Loucy (cell line): ENCODE measurements at regions not wholly inside any gene's neighbourhood (a gene's known extent, or its start where the extent isn't known, plus 50 kb on each side); places are given as distances from the start of the nearest gene placed in this dataset.

Source experiments
- H2AFZ ChIP-seq: fragments of 200-600 bp; sonication (generic); 2 replicates; pipeline ENCODE4 v1.6.0; 2016; ENCODE audit warnings: antibody characterized with exemption, mild to moderate bottlenecking, low read length, moderate library complexity
- H3F3A ChIP-seq: fragments of 200-600 bp; 2 replicates; pipeline ENCODE4 v1.6.0; 2016; ENCODE audit warnings: antibody characterized with exemption, low read depth, mild to moderate bottlenecking
- H3K27me3 ChIP-seq: fragments of 200-600 bp; sonication (generic); 2 replicates; pipeline ENCODE4 v1.6.1; 2014; ENCODE audit warnings: low read length, mild to moderate bottlenecking; ENCODE audit not compliant: insufficient read depth, poor library complexity, severe bottlenecking
- H3K36me3 ChIP-seq: fragments of 200-600 bp; sonication (generic); 2 replicates; pipeline ENCODE4 v1.6.1; 2016; ENCODE audit warnings: low read length; ENCODE audit not compliant: insufficient read depth
- H3K4me1 ChIP-seq: fragments of 200-600 bp; sonication (generic); 2 replicates; pipeline ENCODE4 v1.5.1; 2014; ENCODE audit warnings: low read length, mild to moderate bottlenecking; ENCODE audit not compliant: insufficient read depth, poor library complexity, severe bottlenecking
- H3K4me2 ChIP-seq: fragments of 200-600 bp; sonication (generic); 2 replicates; pipeline ENCODE4 v1.6.0; 2014; ENCODE audit warnings: antibody characterized with exemption, low read length, low read depth, mild to moderate bottlenecking; ENCODE audit not compliant: poor library complexity, severe bottlenecking
- H3K4me3 ChIP-seq: fragments of 200-600 bp; sonication (generic); 2 replicates; pipeline ENCODE4 v1.5.1; 2014; ENCODE audit warnings: low read length, mild to moderate bottlenecking, mixed read lengths; ENCODE audit not compliant: poor library complexity, severe bottlenecking
- H3K79me2 ChIP-seq: fragments of 200-600 bp; sonication (generic); 2 replicates; pipeline ENCODE4 v1.6.1; 2014; ENCODE audit warnings: low read length; ENCODE audit not compliant: insufficient read depth
- H3K9ac ChIP-seq: fragments of 200-600 bp; sonication (generic); 2 replicates; pipeline ENCODE4 v1.6.0; 2014; ENCODE audit warnings: mild to moderate bottlenecking, low read depth, low read length, moderate library complexity; ENCODE audit not compliant: poor library complexity, severe bottlenecking
- H3K9me2 ChIP-seq: fragments of 200-600 bp; sonication (generic); replicated peaks from 2 replicates; pipeline ENCODE4 v1.6.1; 2016; ENCODE audit warnings: low read depth, low read length, mixed read lengths
- H3K9me3 ChIP-seq: fragments of 200-600 bp; sonication (generic); 2 replicates; pipeline ENCODE4 v1.6.1; 2014; ENCODE audit warnings: mild to moderate bottlenecking, antibody characterized with exemption, low read length, low read depth; ENCODE audit not compliant: insufficient read depth
- H4K20me1 ChIP-seq: fragments of 200-600 bp; sonication (generic); 2 replicates; pipeline ENCODE4 v1.6.0; 2014; ENCODE audit warnings: antibody characterized with exemption, low read length, mild to moderate bottlenecking; ENCODE audit not compliant: insufficient read depth, poor library complexity, severe bottlenecking
- CTCF ChIP-seq: fragments of 200-600 bp; sonication (generic); conservative IDR thresholded peaks from 2 replicates; pipeline ENCODE4 v1.5.1; 2014; ENCODE audit warnings: mild to moderate bottlenecking, antibody characterized with exemption, low read length
- EZH2phosphoT487 ChIP-seq: fragments of 200-600 bp; IDR thresholded peaks from 2 replicates; pipeline ENCODE4 v1.6.1; 2018; ENCODE audit warnings: antibody characterized with exemption, mild to moderate bottlenecking, moderate library complexity, borderline replicate concordance

GRCh38 chr20:51190783-51191180, 167.9 kb upstream of the KCNG1 start:
- H3K79me2 ChIP-seq, result no peaks in the 10 kb centered on the region
- no peak overlapping the region for H3K4me3 ChIP-seq
- H3K4me1 ChIP-seq, result no peaks in the 10 kb centered on the region
- H3K9me3 ChIP-seq, result no peaks in the 10 kb centered on the region
- no peak overlapping the region for H3K9ac ChIP-seq
- no peaks in the 10 kb centered on the region for H3F3A ChIP-seq
- H3K9me2 ChIP-seq, result no peaks in the 10 kb centered on the region
- no peaks in the 10 kb centered on the region for H3K36me3 ChIP-seq
- no peak overlapping the region for H2AFZ ChIP-seq
- no peaks in the 10 kb centered on the region for H3K27me3 ChIP-seq
- no peak overlapping the region for H3K4me2 ChIP-seq
- H4K20me1 ChIP-seq, result no peaks in the 10 kb centered on the region
- no peak for TF ChIP-seq CTCF
- TF ChIP-seq EZH2phosphoT487, result no peak

GRCh38 chr20:51189814-51190782, 167.2 kb upstream of the KCNG1 start:
- no peaks in the 10 kb centered on the region for H4K20me1 ChIP-seq
- H3K4me2 ChIP-seq, result no peak overlapping the region
- H3K9ac ChIP-seq, result no peak overlapping the region
- no peaks in the 10 kb centered on the region for H3K27me3 ChIP-seq
- no peaks in the 10 kb centered on the region for H3F3A ChIP-seq
- no peaks in the 10 kb centered on the region for H3K9me2 ChIP-seq
- no peaks in the 10 kb centered on the region for H3K79me2 ChIP-seq
- H3K36me3 ChIP-seq, result no peaks in the 10 kb centered on the region
- H3K9me3 ChIP-seq, result no peaks in the 10 kb centered on the region
- TF ChIP-seq EZH2phosphoT487, result no peak
- no peak for TF ChIP-seq CTCF
- no peak overlapping the region for H3K4me3 ChIP-seq
- no peak overlapping the region for H2AFZ ChIP-seq
- no peaks in the 10 kb centered on the region for H3K4me1 ChIP-seq

GRCh38 chr20:51188941-51189340, 166.0 kb upstream of the KCNG1 start:
- Histone ChIP-seq H3K4me1 (no peaks in the 10 kb centered on the region), H4K20me1 (no peaks in the 10 kb centered on the region), H3K36me3 (no peaks in the 10 kb centered on the region), H3K27me3 (no peaks in the 10 kb centered on the region), H3K9me2 (no peaks in the 10 kb centered on the region), H3F3A (no peaks in the 10 kb centered on the region), H3K9me3 (no peaks in the 10 kb centered on the region), H2AFZ (no peak overlapping the region), H3K4me2 (no peak overlapping the region), H3K9ac (no peak overlapping the region), H3K79me2 (no peaks in the 10 kb centered on the region), H3K4me3 (no peak overlapping the region)
- TF ChIP-seq CTCF (no peak), EZH2phosphoT487 (no peak)
